CD4-positive, alpha-beta T cell (primary cell): ENCODE measurements at regions not wholly inside any gene's neighbourhood (a gene's known extent, or its start where the extent isn't known, plus 50 kb on each side); places are given as distances from the start of the nearest gene placed in this dataset.
"Not testable (repeated sequence)": the region's sequence is repeated elsewhere in the genome, so short reads cannot be mapped to it uniquely, and the experiment has no call there.

ENCODE experiments used
- ATAC-seq: fragments of 200-7000 bp; cut with Tn5 transposase; one replicate; pipeline ENCODE4 v1.10.0; 2022; ENCODE audit warnings: mild to moderate bottlenecking; ENCODE audit not compliant: poor library complexity
- CTCF ChIA-PET: fragments of 350-600 bp; sonication (Branson Sonifier 250); formaldehyde crosslinking; loops from one replicate; lab custom pipeline; 2021; ENCODE audit warnings: antibody characterized with exemption, inconsistent platforms; lab: Charles Lee
- POLR2A ChIA-PET: fragments of 350-600 bp; sonication (Branson Sonifier 250); formaldehyde crosslinking; loops from one replicate; lab custom pipeline; 2021; ENCODE audit warnings: antibody characterized with exemption, inconsistent platforms; lab: Charles Lee
- DNase-seq, 14 experiments: peaks; one replicate each; pipeline ENCODE4 v3.0.0-alpha.2; 2013 to 2020; ENCODE audit warnings: mixed read lengths in 2 of 14
- H3K27ac ChIP-seq, 2 donors: one replicate each; pipeline versions ENCODE4 v1.5.1 to v1.7.0; 2013; ENCODE audit warnings: low read length in 2 of 2, low read depth in 1 of 2, mild to moderate bottlenecking in 1 of 2
- H3K27me3 ChIP-seq, 2 experiments: 1 replicate in 1 of 2; 2 replicates in 1 of 2; pipeline versions ENCODE4 v1.6.1 to v1.7.0; 2013; ENCODE audit warnings: low read length in 2 of 2, control low read depth in 1 of 2, mild to moderate bottlenecking in 1 of 2, moderate library complexity in 1 of 2; ENCODE audit not compliant: insufficient read depth in 2 of 2, control insufficient read depth in 1 of 2
- H3K36me3 ChIP-seq: one replicate; pipeline ENCODE4 v1.6.1; 2013; ENCODE audit warnings: low read length, control low read depth; ENCODE audit not compliant: insufficient read depth
- H3K4me1 ChIP-seq: one replicate; pipeline ENCODE4 v1.6.1; 2013; ENCODE audit warnings: low read length, control low read depth; ENCODE audit not compliant: insufficient read depth
- H3K4me3 ChIP-seq: one replicate; pipeline ENCODE4 v1.5.1; 2013; ENCODE audit warnings: mild to moderate bottlenecking, low read length, moderate library complexity
- H3K9me3 ChIP-seq, 2 experiments: 1 replicate in 1 of 2; 2 replicates in 1 of 2; pipeline versions ENCODE4 v1.6.1 to v1.7.0; 2013; ENCODE audit warnings: low read length in 2 of 2, mild to moderate bottlenecking in 2 of 2, control low read depth in 1 of 2, moderate library complexity in 1 of 2; ENCODE audit not compliant: control insufficient read depth in 1 of 2, insufficient read depth in 1 of 2
- H3K27ac Mint-ChIP-seq: one replicate; pipeline ENCODE4 v1.8.0; 2020; ENCODE audit warnings: mixed read lengths
- H3K27me3 Mint-ChIP-seq: one replicate; pipeline ENCODE4 v1.8.0; 2021; ENCODE audit warnings: mixed read lengths
- H3K36me3 Mint-ChIP-seq: one replicate; pipeline ENCODE4 v1.8.0; 2021; ENCODE audit warnings: low read depth, mixed read lengths
- H3K4me1 Mint-ChIP-seq: one replicate; pipeline ENCODE4 v1.8.0; 2021; ENCODE audit warnings: low read depth, mixed read lengths
- H3K4me3 Mint-ChIP-seq: one replicate; pipeline ENCODE4 v1.8.0; 2020; ENCODE audit warnings: mild to moderate bottlenecking, mixed read lengths
- H3K9me3 Mint-ChIP-seq: one replicate; pipeline ENCODE4 v1.8.0; 2020; ENCODE audit warnings: mixed read lengths
- intact Hi-C, 2 experiments: fragments of 100-400 bp; cut with DNase I in 1 of 2; cut with micrococcal nuclease in 1 of 2; formaldehyde crosslinking; loops; one replicate each; pipeline versions ENCODE4 v1.15.1 to v1.9.0; 2023 to 2025; cut with DNase I, micrococcal nuclease
- TF ChIP-seq, protein P1 (sequence below): fragments of 200-600 bp; IDR thresholded peaks from one replicate; pipeline ENCODE4 v1.8.0; 2022; ENCODE audit warnings: antibody characterized with exemption, mild to moderate bottlenecking

- DNase-seq (no peak), ATAC-seq (no peak)
- ChIA-PET CTCF (no interaction called here), POLR2A (no interaction called here)
- Histone ChIP-seq H3K27me3 (no peaks in the 10 kb centered on the region), H3K27ac (no peak overlapping the region), H3K36me3 (no peaks in the 10 kb centered on the region), H3K4me1 (no peaks in the 10 kb centered on the region), H3K4me3 (no peak overlapping the region), H3K9me3 (peaks cover 0 to 3% of the 10 kb centered on the region in 2 experiments)
- H3K4me1 Mint-ChIP-seq, result no peaks in the 10 kb centered on the region
- H3K27me3 Mint-ChIP-seq, result no peaks in the 10 kb centered on the region
- H3K4me3 Mint-ChIP-seq, result no peak overlapping the region
- intact Hi-C loops, result no loop called here
- H3K27ac Mint-ChIP-seq, result no peak overlapping the region
- TF ChIP-seq, protein P1, sequence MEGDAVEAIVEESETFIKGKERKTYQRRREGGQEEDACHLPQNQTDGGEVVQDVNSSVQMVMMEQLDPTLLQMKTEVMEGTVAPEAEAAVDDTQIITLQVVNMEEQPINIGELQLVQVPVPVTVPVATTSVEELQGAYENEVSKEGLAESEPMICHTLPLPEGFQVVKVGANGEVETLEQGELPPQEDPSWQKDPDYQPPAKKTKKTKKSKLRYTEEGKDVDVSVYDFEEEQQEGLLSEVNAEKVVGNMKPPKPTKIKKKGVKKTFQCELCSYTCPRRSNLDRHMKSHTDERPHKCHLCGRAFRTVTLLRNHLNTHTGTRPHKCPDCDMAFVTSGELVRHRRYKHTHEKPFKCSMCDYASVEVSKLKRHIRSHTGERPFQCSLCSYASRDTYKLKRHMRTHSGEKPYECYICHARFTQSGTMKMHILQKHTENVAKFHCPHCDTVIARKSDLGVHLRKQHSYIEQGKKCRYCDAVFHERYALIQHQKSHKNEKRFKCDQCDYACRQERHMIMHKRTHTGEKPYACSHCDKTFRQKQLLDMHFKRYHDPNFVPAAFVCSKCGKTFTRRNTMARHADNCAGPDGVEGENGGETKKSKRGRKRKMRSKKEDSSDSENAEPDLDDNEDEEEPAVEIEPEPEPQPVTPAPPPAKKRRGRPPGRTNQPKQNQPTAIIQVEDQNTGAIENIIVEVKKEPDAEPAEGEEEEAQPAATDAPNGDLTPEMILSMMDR, result no peak
- no peaks in the 10 kb centered on the region for H3K36me3 Mint-ChIP-seq
- H3K9me3 Mint-ChIP-seq, result peaks cover 2% of the 10 kb centered on the region
Measured at GRCh38 chr4:66929748-66930147, 615.6 kb downstream of the CENPC start.

DNA sequence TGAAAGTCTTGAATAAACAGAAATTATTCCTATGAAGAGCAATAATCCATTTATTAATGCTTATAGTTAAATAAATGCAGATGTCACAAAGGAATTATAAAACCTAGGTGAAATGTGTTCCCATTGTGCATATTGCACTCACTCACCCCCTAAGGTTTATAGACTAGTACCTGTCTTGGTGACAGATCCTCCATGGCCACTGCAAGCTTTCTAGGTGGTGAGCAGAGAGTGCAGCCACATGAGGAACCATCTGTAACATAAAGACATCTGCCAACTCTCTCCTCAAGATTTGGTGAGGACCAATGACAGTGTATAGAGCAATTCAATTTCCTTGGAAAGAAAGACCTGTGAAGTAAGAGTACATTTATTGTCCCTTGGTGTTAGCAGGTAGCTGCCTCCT, 616.4 kb downstream of the CENPC start:
- H3K27ac ChIP-seq, H3K27me3 Mint-ChIP-seq, intact Hi-C loops, H3K9me3 ChIP-seq, DNase-seq, H3K36me3 ChIP-seq, H3K36me3 Mint-ChIP-seq, H3K27ac Mint-ChIP-seq, H3K4me1 Mint-ChIP-seq, H3K9me3 Mint-ChIP-seq, H3K4me1 ChIP-seq, CTCF ChIA-PET, H3K4me3 ChIP-seq, H3K4me3 Mint-ChIP-seq, POLR2A ChIA-PET, H3K27me3 ChIP-seq, ATAC-seq: not testable (repeated sequence)

DNA sequence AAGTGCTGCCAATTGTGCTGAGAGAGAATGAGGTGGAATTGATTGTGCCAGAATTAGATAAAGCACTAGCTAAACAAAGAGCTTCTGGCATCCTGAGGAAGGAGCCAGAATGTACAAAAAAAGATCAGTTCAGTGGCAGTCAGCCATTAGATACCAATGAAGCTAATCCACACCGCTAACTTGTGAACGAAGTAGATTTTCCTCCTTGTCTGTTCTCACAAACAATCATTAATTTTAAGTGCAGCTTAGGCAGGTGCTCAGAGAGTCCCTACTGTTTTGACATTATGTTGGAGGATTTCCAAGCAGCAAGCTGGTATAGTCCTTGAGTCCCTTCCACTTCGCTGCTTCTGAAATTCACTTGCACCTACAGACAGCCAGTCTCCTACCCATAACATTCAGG, 617.4 kb downstream of the CENPC start:
- TF ChIP-seq, protein P1, result no peak
- Mint-ChIP-seq H3K9me3 (peaks cover 2% of the 10 kb centered on the region), H3K27me3 (no peaks in the 10 kb centered on the region), H3K4me1 (no peaks in the 10 kb centered on the region), H3K27ac (no peak overlapping the region), H3K4me3 (no peak overlapping the region), H3K36me3 (no peaks in the 10 kb centered on the region)
- CTCF ChIA-PET, result no interaction called here
- H3K4me1 ChIP-seq, result no peaks in the 10 kb centered on the region
- H3K4me3 ChIP-seq, result no peak overlapping the region
- no peak for ATAC-seq
- DNase-seq, result no peak
- POLR2A ChIA-PET, result no interaction called here
- H3K27me3 ChIP-seq, result no peaks in the 10 kb centered on the region
- no peaks in the 10 kb centered on the region for H3K36me3 ChIP-seq
- H3K9me3 ChIP-seq, result peaks cover 0 to 3% of the 10 kb centered on the region in 2 experiments
- intact Hi-C loops, result no loop called here
- H3K27ac ChIP-seq, result no peak overlapping the region

GRCh38 chr4:66926687-66927086, 618.6 kb downstream of the CENPC start:
- Histone ChIP-seq H3K36me3 (no peaks in the 10 kb centered on the region), H3K27ac (no peak overlapping the region), H3K4me1 (no peaks in the 10 kb centered on the region), H3K27me3 (no peaks in the 10 kb centered on the region), H3K9me3 (peaks cover 0 to 7% of the 10 kb centered on the region in 2 experiments), H3K4me3 (no peak overlapping the region)
- TF ChIP-seq, protein P1, result no peak
- Mint-ChIP-seq H3K9me3 (no peaks in the 10 kb centered on the region), H3K4me1 (no peaks in the 10 kb centered on the region), H3K36me3 (no peaks in the 10 kb centered on the region), H3K4me3 (no peak overlapping the region), H3K27ac (no peak overlapping the region), H3K27me3 (no peaks in the 10 kb centered on the region)
- POLR2A ChIA-PET, result no interaction called here
- DNase-seq (no peak), ATAC-seq (no peak)
- CTCF ChIA-PET, result no interaction called here
- intact Hi-C loops, result no loop called here
